HepG2 (cell line): ENCODE measurements at regions not wholly inside any gene's neighbourhood (a gene's known extent, or its start where the extent isn't known, plus 50 kb on each side); places are given as distances from the start of the nearest gene placed in this dataset.

Source experiments
- ATAC-seq: fragments of 200-7000 bp; cut with Tn5 transposase; 3 replicates; pipeline ENCODE4 v1.9.1; 2020; ENCODE audit warnings: mild to moderate bottlenecking, moderate library complexity
- BruUV-seq: library from RNA; stranded (reverse); fragments of 400-500 nt; replicated peaks from 2 replicates; lab custom pipeline; 2021; lab: Mats Ljungman, UMichigan
- CTCF ChIA-PET: fragments of 300-600 bp; formaldehyde crosslinking; extraction: SDS; loops from one replicate; lab custom pipeline; 2021; ENCODE audit warnings: low total read pairs, inconsistent platforms, low intra/inter-chr PET ratio; lab: Yijun Ruan, JAX
- POLR2A ChIA-PET: fragments of 350-600 bp; sonication (Branson Sonifier 250); formaldehyde crosslinking; loops from one replicate; lab custom pipeline; 2020; ENCODE audit warnings: antibody characterized with exemption, inconsistent platforms; lab: Yijun Ruan, JAX
- DNase-seq: peaks from one replicate; pipeline ENCODE4 v3.0.0-alpha.2; 2015; ENCODE audit warnings: low spot score
- FAIRE-seq: peaks from 3 replicates; lab custom pipeline; 2011; peaks lifted over from hg19 to GRCh38; lab: Jason Lieb, UNC
- H2AFZ ChIP-seq: one replicate; pipeline ENCODE4 v1.6.1; 2011; ENCODE audit warnings: low read length, inconsistent platforms
- H3K27ac ChIP-seq: fragments of 300-600 bp; 3 replicates; pipeline ENCODE4 v1.8.0; 2011; ENCODE audit warnings: mixed run types, mild to moderate bottlenecking, mixed read lengths, low read length, inconsistent platforms; ENCODE audit not compliant: insufficient read depth; ENCODE audit errors: extremely low read length
- H3K27me3 ChIP-seq, 2 experiments: fragments of 200-600 bp in 1 of 2; 2 replicates in 1 of 2; 3 replicates in 1 of 2; pipeline versions ENCODE4 v1.6.0 to v1.8.0; 2011; ENCODE audit warnings: low read length in 2 of 2, mild to moderate bottlenecking in 2 of 2, moderate library complexity in 2 of 2, inconsistent platforms in 1 of 2; ENCODE audit not compliant: insufficient read depth in 2 of 2, control insufficient read depth in 1 of 2
- H3K36me3 ChIP-seq, 2 experiments: fragments of 200-600 bp in 1 of 2; replicated peaks in 1 of 2; 2 replicates in 1 of 2; 3 replicates in 1 of 2; pipeline versions ENCODE4 v1.5.1 to v1.8.0; 2011; ENCODE audit warnings: low read length in 2 of 2, inconsistent platforms in 1 of 2; ENCODE audit not compliant: insufficient read depth in 2 of 2, control insufficient read depth in 1 of 2
- H3K4me1 ChIP-seq: 2 replicates; pipeline ENCODE4 v1.5.1; 2012; ENCODE audit warnings: low read length, inconsistent platforms; ENCODE audit not compliant: insufficient read depth
- H3K4me2 ChIP-seq: 2 replicates; pipeline ENCODE4 v1.6.0; 2011; ENCODE audit warnings: low read depth, low read length, inconsistent platforms
- H3K4me3 ChIP-seq, 3 experiments: fragments of 200-600 bp in 1 of 3; sonication (generic), shearing (Covaris generic) in 1 of 3; replicated peaks in 1 of 3; 2 replicates each; pipeline ENCODE4 v1.5.1; 2011 to 2016; ENCODE audit warnings: low read length in 3 of 3, inconsistent platforms in 2 of 3, low read depth in 2 of 3, mild to moderate bottlenecking in 2 of 3, control low read depth in 1 of 3, mixed read lengths in 1 of 3; ENCODE audit not compliant: insufficient read depth in 1 of 3
- H3K79me2 ChIP-seq: one replicate; pipeline ENCODE4 v1.6.1; 2011; ENCODE audit warnings: low read length, inconsistent platforms; ENCODE audit not compliant: insufficient read depth
- H3K9ac ChIP-seq: 2 replicates; pipeline ENCODE4 v1.6.0; 2011; ENCODE audit warnings: mild to moderate bottlenecking, low read depth, low read length, inconsistent platforms; ENCODE audit not compliant: insufficient read depth
- H3K9me3 ChIP-seq: 2 replicates; pipeline ENCODE4 v1.5.1; 2012; ENCODE audit warnings: mild to moderate bottlenecking, low read length
- H4K20me1 ChIP-seq: 2 replicates; pipeline ENCODE4 v1.6.0; 2011; ENCODE audit warnings: inconsistent platforms, mild to moderate bottlenecking, low read length, moderate library complexity; ENCODE audit not compliant: insufficient read depth
- CTCF ChIP-seq: sonication (generic); formaldehyde crosslinking; IDR thresholded peaks from 2 replicates; pipeline ENCODE4 v1.5.0; 2020; ENCODE audit warnings: mild to moderate bottlenecking, missing genetic modification reagents, moderate library complexity
- FOXA1 ChIP-seq, 2 experiments: fragments of 450-650 bp in 1 of 2; sonication (generic) in 1 of 2; formaldehyde crosslinking in 1 of 2; IDR thresholded peaks; 2 replicates each; pipeline versions ENCODE4 v1.4.0 to v1.6.1; 2016 to 2020; ENCODE audit warnings: missing genetic modification reagents in 1 of 2
- POLR2AphosphoS5 ChIP-seq: IDR thresholded peaks from 2 replicates; pipeline ENCODE4 v1.6.1; 2012; ENCODE audit warnings: low read depth, low read length
- SMC3 ChIP-seq: IDR thresholded peaks from 2 replicates; pipeline ENCODE4 v1.6.1; 2011; ENCODE audit warnings: low read length, improper control_type of control experiment
- SRY ChIP-seq: sonication (generic); formaldehyde crosslinking; IDR thresholded peaks from 2 replicates; pipeline ENCODE4 v1.8.0; 2022; ENCODE audit warnings: mild to moderate bottlenecking, missing genetic modification reagents
- STAG1 ChIP-seq: sonication (generic); formaldehyde crosslinking; IDR thresholded peaks from 2 replicates; pipeline ENCODE4 v1.4.0; 2020; ENCODE audit warnings: missing genetic modification reagents
- TAF1 ChIP-seq: sonication (generic); formaldehyde crosslinking; IDR thresholded peaks from 2 replicates; pipeline ENCODE4 v1.4.0; 2020; ENCODE audit warnings: missing genetic modification reagents
- ZFP91 ChIP-seq: sonication (generic); formaldehyde crosslinking; IDR thresholded peaks from 2 replicates; pipeline ENCODE4 v1.9.0; 2022; ENCODE audit warnings: missing genetic modification reagents, mild to moderate bottlenecking, borderline replicate concordance
- ZKSCAN8 ChIP-seq: IDR thresholded peaks from 2 replicates; pipeline ENCODE4 v1.6.1; 2016; ENCODE audit warnings: borderline replicate concordance, missing genetic modification reagents, missing compliant biosample characterization
- ZNF547 ChIP-seq: sonication (generic); formaldehyde crosslinking; IDR thresholded peaks from 2 replicates; pipeline ENCODE4 v1.5.1; 2020; ENCODE audit warnings: mild to moderate bottlenecking, missing genetic modification reagents
- WGBS: methylation state at CpG from one replicate; pipeline ENCODE4 v1.1.6; 2017; ENCODE audit warnings: low lambda C conversion rate; 5-methylcytosine and 5-hydroxymethylcytosine counted together
- in situ Hi-C: cut with HindIII; loops from 2 replicates; pipeline ENCODE4 v1.10.0; 2017; ENCODE audit warnings: low pct_unique_long_range_greater_than_20kb; ENCODE audit not compliant: extremely low pct_ligation_motif_present
- intact Hi-C: fragments of 100-400 bp; cut with micrococcal nuclease; formaldehyde crosslinking; loops from one replicate; pipeline ENCODE4 v1.10.0; 2022; ENCODE audit not compliant: unreplicated experiment

GRCh38 chr5:34536699-34537098 lies 119.4 kb upstream of the RAI14 start (continued):
- TF ChIP-seq FOXA1 (IDR thresholded peaks at IDR 0.05) (no peak), FOXA1 (CRISPR knock-in tag; IDR thresholded peaks at IDR 0.05) (no peak)
- TF ChIP-seq, all 625 proteins: peak for 0

- Histone ChIP-seq H3K4me3 (no peak overlapping the region), H3K9ac (no peak overlapping the region), H3K36me3 (no peaks in the 10 kb centered on the region), H3K9me3 (no peaks in the 10 kb centered on the region), H3K4me1 (peaks cover 21% of the 10 kb centered on the region; the same call in 1 of the 2 replicates), H3K27ac (no peak overlapping the region), H3K27me3 (no peaks in the 10 kb centered on the region), H3K4me2 (no peak overlapping the region)
- DNase-seq (no peak), FAIRE-seq (no peak), ATAC-seq (peak; percentile 58; the same call in 2 of the 3 replicates)
- intact Hi-C loops = loop anchor here (1.0 to 5.0 kb wide), 2 partner anchors 52 to 66 kb away; no protein-coding TSS in a partner anchor
- ChIA-PET POLR2A (no interaction called here), CTCF (interaction anchor here (1.2 to 1.8 kb wide), 2 partner anchors 52 to 64 kb away, joined by 5 to 6 read pairs; no protein-coding TSS in a partner anchor)
- in situ Hi-C loops = loop anchor here (10.0 kb wide), 1 partner anchor 53 kb away; no protein-coding TSS in a partner anchor
- no TSS peak for BruUV-seq
- 27% methylated on average over 3 of the region's 3 CpGs for WGBS
- TF ChIP-seq TAF1 (no peak), ZKSCAN8 (CRISPR knock-in tag) (no peak), POLR2AphosphoS5 (no peak), CTCF (CRISPR knock-in tag) (peak; percentile 60), ZNF547 (no peak), SRY (CRISPR knock-in tag) (no peak), ZFP91 (CRISPR knock-in tag) (no peak), SMC3 (peak; percentile 29; the same call in 1 of the 2 replicates), STAG1 (CRISPR knock-in tag) (peak; percentile 59)
- TF ChIP-seq, all 625 proteins: peak for 3
- Histone ChIP-seq H3K79me2 (no peaks in the 10 kb centered on the region), H2AFZ (no peak overlapping the region), H4K20me1 (no peaks in the 10 kb centered on the region)
Observed at GRCh38 chr5:34538026-34538672, 118.0 kb upstream of the RAI14 start.
